ENCODE measurements at regions not wholly inside any gene's neighbourhood (a gene's known extent, or its start where the extent isn't known, plus 50 kb on each side); places are given as distances from the start of the nearest gene placed in this dataset.

DNA sequence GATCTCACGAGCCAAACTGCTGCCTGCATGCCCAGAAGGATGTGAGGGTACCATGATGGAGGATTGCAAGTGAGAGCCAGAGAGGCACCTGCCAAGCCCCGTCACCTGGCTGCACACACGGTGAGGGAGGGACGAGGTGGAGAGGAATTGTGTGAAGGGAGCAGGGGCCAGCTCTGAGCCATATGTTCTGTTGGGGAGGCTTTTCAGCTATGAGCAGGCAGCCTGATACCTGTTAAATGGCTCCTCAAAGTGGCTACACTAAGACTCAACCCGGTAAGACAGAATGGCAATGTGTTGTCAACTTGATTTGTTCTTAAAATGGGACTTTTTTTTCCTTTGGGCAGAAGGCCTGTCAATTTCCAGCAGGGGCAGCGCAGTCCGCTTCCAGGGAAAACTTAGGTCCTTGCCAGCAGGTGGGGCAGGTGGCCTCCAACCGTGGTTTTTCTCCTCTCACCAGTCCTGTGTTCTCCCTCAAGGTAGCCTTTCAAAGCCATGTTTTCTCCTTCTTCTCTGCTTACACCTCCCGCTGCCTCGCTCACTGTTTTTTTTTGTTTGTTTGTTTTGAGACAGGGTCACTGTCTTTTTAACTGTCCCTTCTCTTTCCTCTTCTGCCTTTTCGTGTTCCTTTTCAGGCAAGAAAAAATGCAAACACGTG lies 57.7 kb upstream of the ZNRF2 start:
- TF ChIP-seq, protein P1, sequence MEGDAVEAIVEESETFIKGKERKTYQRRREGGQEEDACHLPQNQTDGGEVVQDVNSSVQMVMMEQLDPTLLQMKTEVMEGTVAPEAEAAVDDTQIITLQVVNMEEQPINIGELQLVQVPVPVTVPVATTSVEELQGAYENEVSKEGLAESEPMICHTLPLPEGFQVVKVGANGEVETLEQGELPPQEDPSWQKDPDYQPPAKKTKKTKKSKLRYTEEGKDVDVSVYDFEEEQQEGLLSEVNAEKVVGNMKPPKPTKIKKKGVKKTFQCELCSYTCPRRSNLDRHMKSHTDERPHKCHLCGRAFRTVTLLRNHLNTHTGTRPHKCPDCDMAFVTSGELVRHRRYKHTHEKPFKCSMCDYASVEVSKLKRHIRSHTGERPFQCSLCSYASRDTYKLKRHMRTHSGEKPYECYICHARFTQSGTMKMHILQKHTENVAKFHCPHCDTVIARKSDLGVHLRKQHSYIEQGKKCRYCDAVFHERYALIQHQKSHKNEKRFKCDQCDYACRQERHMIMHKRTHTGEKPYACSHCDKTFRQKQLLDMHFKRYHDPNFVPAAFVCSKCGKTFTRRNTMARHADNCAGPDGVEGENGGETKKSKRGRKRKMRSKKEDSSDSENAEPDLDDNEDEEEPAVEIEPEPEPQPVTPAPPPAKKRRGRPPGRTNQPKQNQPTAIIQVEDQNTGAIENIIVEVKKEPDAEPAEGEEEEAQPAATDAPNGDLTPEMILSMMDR (IDR thresholded peaks at IDR 0.05): peak in 2 of 3 donors; percentile 34 to 35
- TF ChIP-seq POLR2AphosphoS5 (IDR thresholded peaks at IDR 0.05) (no peak), POLR2A (IDR thresholded peaks at IDR 0.05) (no peak)

Measured in breast epithelium (tissue), 3 donors.